ENCODE measurements at regions not wholly inside any gene's neighbourhood (a gene's known extent, or its start where the extent isn't known, plus 50 kb on each side); places are given as distances from the start of the nearest gene placed in this dataset.
"Not testable (repeated sequence)": the region's sequence is repeated elsewhere in the genome, so short reads cannot be mapped to it uniquely, and the experiment has no call there.

DNA sequence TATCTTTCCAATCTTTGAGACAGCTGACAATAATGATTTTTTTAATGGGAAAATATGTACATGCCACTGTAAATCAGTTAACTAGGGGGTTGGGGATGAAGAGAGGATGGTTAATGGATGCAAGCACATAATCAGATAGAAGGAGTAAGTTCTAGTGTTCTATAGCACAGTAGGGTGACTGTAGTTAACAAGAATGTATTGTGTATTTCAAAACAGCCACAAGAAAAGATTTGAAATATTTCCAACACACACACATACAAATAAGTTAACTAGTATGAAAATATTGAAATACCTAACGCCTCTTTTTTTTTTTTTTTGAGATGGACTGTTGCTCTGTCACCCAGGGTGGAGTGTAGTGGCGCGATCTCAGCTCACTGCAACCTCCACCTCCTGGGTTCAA, 153.4 kb upstream of the SALL4 start:
- no peak for DNase-seq

DNA sequence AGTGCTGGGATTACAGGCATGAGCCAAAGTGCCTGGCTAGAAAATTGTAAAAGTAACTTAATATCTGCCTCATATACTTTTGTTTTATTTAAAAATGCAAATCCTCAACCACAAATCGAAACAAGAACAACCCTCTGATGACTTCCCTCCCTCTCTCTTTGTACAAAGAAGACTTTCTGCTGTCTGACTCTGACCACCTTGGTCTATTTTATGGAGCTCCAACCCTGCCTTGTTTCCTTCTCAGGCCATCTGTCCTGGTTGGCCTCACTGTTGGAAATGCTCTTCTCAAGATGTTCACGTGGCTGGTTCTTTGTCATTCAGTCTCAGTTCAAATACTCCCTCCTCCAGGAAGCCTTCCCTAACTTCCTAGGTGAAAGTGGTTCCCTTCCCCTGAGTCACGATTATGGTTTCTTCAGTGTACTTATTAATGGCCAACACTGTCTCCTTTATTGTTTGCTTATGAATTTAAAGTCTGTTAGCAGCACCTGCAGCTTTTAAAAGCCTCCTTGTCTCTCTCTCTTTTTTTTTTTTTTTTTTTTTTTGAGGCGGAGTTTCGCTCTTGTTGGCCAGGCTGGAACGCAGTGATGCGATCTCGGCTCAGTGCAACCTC, 151.5 kb upstream of the SALL4 start:
- no peak for DNase-seq

DNA sequence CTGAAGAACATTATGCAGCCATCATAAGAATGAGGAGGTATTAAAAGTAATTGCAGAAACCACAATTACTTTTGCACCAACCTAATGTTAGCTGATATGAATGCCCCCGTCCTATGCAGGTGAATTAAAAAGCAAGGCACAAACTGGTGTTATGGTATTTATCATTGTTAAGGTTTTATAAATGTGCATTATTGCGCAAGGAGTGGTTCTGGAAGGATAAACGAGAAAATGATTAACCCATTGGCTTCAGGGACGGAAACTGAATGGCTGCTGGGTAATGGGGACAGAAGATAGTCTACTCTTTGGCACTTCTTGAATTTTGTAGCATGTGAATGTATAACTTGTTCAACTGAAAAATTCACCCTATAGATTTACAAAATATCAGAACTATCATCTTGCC, 148.6 kb upstream of the SALL4 start:
- no peak for DNase-seq

DNA sequence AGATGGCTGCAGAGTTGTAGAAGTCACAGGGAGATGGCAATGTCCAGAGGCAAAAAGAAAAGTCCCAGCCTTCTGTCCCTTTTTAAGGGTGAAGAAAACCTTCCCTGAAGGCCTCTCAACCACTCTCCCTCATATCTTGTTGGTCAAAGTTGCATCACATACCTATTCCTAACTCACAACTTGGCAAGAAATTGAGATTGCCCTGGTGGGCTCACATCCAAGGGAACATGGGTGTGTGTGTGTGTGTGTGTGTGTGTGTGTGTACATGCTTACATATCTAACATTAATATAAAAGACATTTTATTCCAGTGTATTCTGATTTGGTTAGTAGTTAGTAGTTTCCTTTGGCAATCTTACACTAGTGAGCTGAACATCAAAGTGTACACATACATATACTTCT, 144.3 kb upstream of the SALL4 start:
- DNase-seq = no peak

GRCh38 chr20:51945881-51946280, 143.6 kb upstream of the SALL4 start:
- DNase-seq = no peak

DNA sequence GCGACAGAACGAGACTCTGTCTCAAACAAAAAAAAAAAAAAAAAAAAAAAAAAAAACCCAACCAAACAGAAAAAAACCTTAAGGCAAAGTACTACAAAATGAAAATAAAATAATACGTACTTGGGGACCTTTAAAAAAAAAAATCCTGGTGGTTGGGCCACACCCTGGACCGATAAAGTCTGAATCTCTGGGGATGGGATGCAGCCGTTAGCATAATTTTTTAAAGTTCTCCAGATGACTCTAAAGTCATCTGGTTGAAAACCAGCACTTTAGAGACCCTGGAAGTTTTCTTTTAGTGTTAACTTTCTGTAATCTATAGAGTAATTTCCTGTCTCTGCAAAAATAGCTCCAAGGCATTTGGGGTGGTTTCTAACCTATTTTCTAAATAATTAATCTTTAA, 142.9 kb upstream of the SALL4 start:
- no peak for DNase-seq

- no peak for DNase-seq
Measured at GRCh38 chr20:51943761-51944160, 141.4 kb upstream of the SALL4 start.

DNA sequence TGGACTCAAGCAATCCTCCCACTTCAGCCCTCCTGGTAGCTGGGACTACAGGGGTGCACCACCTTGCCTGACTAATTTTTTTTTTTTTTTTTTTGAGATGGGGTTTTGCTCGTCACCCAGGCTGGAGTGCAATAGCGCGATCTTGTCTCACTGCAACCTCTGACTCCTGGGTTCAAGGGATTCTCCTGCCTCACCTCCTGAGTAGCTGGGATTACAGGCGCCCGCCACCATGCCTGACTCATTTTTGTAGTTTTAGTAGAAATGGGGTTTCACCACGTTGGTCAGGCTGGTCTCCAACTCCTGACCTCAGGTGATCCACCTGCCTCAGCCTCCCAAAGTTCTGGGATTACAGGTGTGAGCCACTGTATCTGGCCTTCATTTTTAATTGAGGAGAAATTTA, 141.0 kb upstream of the SALL4 start:
- DNase-seq = not testable (repeated sequence)

GRCh38 chr20:51941503-51941902, 139.2 kb upstream of the SALL4 start:
- DNase-seq = no peak

GRCh38 chr20:51939259-51939585, 136.9 kb upstream of the SALL4 start:
- no peak for DNase-seq

GRCh38 chr20:51938559-51939258, 136.4 kb upstream of the SALL4 start:
- no peak for DNase-seq

DNA sequence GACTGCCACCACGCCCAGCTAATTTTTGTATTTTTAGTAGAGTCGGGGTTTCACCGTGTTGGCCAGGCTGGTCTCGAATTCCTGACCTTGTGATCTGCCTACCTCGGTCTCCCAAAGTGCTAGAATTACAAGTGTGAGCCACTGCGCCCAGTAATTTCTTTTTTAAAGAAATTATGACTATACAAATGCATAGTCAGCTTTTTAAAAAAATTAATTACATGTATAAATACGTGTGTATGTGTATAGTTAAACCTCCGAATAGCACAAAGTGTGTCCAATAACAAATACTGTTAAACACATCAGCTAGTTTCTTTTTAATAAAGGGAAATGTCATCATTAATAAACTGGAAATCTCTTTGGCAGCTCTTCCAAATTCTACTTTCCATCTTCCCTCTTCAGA, 135.5 kb upstream of the SALL4 start:
- DNase-seq = no peak

DNA sequence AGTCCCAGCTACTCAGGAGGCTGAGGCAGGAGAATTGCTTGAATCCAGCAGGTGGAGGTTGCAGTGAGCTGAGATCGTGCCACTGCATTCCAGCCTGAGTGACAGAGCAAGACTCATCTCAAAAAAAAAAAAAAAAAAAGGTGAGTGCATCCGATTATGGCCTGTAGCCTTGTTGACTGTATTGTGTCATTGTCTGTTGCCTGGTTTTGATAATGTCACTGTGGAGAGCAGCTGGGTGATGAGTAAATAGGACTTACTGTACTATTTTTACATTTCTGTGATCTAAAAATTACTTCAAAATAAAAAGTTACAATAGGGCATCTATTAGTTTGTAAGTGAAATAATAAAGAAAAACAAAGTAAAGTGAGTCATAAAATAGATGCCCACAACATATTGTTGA, 134.1 kb upstream of the SALL4 start:
- DNase-seq = no peak

GRCh38 chr20:51935003-51935358, 132.7 kb upstream of the SALL4 start:
- no peak for DNase-seq

DNA sequence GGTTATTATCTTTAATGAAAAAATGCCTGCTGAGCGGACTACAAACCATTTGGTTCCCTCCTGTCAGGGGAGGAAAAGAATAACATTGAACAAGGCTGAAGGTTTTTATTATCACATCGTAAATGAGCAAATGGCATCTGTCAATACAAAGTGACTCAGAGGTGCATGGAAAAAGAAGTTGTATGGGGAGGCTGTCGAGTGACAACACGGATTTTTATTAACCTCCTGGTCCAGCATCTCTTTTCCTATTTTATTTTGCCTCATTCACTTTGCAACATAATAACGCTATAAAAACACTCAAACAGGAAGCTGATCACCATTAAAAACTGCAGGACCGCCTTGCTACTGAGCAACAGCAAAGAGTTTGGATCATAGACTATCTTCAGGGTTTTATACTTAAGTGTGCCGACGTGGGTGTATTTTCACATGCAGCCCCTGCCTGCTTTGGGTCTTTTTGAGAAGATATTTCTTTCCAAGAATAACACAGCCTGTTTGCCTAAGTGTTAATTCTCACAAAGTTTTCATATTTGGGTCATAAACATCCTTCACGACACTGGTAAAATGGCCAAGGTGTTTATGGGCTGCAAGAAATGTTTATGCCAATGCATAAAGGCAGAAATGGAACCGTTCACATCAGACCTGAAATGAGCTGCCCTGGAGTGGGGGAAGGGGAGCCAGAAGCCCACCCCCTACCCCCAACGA, 132.1 kb upstream of the SALL4 start:
- no peak for DNase-seq

GRCh38 chr20:51931371-51931781, 129.1 kb upstream of the SALL4 start:
- DNase-seq = no peak

DNA sequence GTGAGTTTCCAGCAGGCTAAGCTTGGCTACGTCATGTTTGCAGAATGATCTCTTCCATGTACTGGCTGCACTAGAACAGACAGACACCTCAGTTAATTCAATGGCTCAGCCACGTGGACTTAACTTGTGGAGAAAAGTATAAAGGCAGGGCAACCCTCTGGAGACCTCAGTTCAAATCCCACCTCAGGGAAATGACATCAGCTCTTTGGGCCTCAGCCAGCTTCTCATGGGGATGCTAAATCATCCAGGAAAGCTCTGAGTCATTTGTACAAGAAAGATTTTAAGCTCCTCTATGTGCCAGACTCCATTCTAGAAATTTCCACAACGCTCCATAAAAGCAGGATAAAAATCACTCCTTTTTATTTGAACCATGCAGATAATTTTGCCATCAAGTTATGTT, 128.5 kb upstream of the SALL4 start:
- DNase-seq = peak; percentile 29

DNA sequence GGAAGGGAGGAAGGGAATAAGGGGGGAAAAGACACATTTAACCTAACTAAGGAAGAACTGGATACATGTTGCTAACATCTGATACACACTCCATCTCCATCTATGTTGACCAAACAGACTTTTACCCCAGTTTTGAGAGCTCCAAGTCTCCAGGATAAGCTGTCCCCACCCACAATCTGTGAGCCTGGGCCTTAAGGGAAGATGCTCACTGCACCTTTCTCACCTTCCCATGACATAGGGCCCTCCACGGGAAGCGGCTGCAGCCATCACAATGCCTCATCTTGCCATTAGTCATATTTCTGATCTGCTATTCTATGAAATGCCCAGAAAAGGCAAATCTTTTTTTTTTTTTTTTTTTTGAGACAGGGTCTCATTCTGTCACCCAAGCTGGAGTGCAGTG, 126.6 kb upstream of the SALL4 start:
- no peak for DNase-seq

GRCh38 chr20:51927970-51928369, 125.6 kb upstream of the SALL4 start:
- not testable (repeated sequence) for DNase-seq

- DNase-seq = no peak
Measured at GRCh38 chr20:51926670-51927305, 124.5 kb upstream of the SALL4 start.

GRCh38 chr20:51924509-51924908, 122.2 kb upstream of the SALL4 start:
- DNase-seq = no peak

DNA sequence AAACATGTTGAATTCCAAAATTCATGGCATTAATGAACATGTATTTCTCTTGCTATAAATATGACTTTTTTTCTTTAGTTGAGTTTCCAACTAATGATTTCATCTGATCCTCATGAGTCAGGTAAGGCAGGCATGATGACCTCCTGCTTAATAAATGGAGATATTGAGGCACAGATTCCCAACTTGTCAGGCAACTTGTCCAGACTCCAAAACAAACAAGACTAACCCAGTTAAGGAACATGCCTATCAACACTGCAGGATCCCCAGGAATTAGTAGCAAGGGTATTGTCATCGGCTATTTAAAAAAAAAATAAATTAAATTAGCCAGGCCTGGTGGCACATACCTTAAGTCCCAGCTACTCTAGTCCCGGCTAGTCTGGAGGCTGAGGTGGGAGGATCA, 121.3 kb upstream of the SALL4 start:
- DNase-seq = no peak

GRCh38 chr20:51922812-51923211, 120.5 kb upstream of the SALL4 start:
- not testable (repeated sequence) for DNase-seq

GRCh38 chr20:51918561-51918960, 116.2 kb upstream of the SALL4 start:
- no peak for DNase-seq
